ENCODE measurements at regions not wholly inside any gene's neighbourhood (a gene's known extent, or its start where the extent isn't known, plus 50 kb on each side); places are given as distances from the start of the nearest gene placed in this dataset.

DNA sequence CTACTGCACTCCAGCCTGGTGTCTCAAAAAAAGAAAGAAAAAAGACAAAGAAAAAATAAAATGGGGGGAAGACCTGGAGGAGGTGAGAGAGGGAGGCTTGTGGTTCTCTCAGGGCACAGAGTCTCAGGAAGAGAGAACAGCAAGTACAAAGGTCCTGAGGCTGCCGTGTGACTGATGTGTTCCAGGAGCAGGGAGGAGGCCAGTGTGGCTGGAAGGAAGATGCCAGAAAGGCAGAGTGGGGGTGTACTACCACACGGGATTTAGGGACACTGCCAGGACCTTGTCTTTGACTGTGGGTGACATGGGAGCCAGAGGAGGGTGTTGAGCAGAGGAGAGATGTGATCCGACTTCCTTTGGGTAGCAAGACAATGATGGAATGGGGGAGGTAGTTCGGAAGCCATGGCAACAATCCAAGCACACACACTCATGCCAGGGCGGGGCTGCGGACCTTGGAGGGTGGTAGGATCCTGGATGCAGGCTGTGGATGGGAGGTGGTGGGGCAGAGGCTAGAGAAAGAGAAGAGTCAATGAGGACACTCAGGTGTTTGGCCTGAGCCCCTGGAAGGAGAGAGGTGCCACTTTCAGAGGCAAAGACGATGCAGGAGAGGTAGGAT, 136.4 kb upstream of the PTPN1 start:
- ChIA-PET CTCF (no interaction called here), POLR2A (no interaction called here)
- Mint-ChIP-seq H3K4me1 (ENCODE audit: low read depth) (peaks cover 4% of the 10 kb centered on the region), H3K36me3 (ENCODE audit: low read depth) (no peaks in the 10 kb centered on the region), H3K27me3 (no peaks in the 10 kb centered on the region), H3K27ac (no peak overlapping the region), H3K9me3 (no peaks in the 10 kb centered on the region), H3K4me3 (no peak overlapping the region)
- DNase-seq (no peak), ATAC-seq (no peak)
- TF ChIP-seq, protein P1, sequence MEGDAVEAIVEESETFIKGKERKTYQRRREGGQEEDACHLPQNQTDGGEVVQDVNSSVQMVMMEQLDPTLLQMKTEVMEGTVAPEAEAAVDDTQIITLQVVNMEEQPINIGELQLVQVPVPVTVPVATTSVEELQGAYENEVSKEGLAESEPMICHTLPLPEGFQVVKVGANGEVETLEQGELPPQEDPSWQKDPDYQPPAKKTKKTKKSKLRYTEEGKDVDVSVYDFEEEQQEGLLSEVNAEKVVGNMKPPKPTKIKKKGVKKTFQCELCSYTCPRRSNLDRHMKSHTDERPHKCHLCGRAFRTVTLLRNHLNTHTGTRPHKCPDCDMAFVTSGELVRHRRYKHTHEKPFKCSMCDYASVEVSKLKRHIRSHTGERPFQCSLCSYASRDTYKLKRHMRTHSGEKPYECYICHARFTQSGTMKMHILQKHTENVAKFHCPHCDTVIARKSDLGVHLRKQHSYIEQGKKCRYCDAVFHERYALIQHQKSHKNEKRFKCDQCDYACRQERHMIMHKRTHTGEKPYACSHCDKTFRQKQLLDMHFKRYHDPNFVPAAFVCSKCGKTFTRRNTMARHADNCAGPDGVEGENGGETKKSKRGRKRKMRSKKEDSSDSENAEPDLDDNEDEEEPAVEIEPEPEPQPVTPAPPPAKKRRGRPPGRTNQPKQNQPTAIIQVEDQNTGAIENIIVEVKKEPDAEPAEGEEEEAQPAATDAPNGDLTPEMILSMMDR (IDR thresholded peaks at IDR 0.05): no peak
- intact Hi-C loops (cut with micrococcal nuclease): no loop called here

DNA sequence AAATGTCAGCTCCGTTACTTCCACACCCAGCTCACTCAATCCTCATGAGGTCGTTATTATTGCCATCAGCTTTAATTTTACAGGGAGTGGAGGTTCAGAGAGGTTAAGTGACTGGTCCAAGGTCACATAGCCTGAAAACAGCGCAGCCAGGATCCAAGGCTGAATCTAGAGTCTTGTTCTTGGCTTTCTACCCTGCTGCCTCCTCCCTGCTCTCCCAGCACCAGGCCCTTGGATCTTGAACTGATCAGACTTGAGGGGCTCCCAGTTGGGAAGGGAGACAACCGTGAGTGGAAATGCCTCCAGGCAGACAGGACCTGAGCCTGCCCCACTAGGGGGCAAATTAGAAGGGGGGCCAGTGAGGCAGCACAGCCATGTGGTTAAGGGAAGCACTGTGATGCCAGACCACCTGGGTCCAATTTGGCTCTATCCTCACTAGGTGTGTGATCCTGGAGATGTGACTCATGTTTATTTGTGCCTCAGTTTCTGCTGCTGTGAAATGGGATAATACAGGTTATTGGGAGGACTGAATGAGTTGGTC, 135.6 kb upstream of the PTPN1 start:
- POLR2A ChIA-PET: no interaction called here
- CTCF ChIA-PET: no interaction called here
- H3K4me3 Mint-ChIP-seq: no peak overlapping the region
- TF ChIP-seq, protein P1 (IDR thresholded peaks at IDR 0.05): no peak
- no peaks in the 10 kb centered on the region for H3K9me3 Mint-ChIP-seq
- H3K4me1 Mint-ChIP-seq (ENCODE audit: low read depth): peaks cover 4% of the 10 kb centered on the region
- ATAC-seq (no peak), DNase-seq (no peak)
- intact Hi-C loops (cut with micrococcal nuclease): no loop called here
- no peaks in the 10 kb centered on the region for H3K36me3 Mint-ChIP-seq (ENCODE audit: low read depth)
- no peaks in the 10 kb centered on the region for H3K27me3 Mint-ChIP-seq
- H3K27ac Mint-ChIP-seq: no peak overlapping the region

DNA sequence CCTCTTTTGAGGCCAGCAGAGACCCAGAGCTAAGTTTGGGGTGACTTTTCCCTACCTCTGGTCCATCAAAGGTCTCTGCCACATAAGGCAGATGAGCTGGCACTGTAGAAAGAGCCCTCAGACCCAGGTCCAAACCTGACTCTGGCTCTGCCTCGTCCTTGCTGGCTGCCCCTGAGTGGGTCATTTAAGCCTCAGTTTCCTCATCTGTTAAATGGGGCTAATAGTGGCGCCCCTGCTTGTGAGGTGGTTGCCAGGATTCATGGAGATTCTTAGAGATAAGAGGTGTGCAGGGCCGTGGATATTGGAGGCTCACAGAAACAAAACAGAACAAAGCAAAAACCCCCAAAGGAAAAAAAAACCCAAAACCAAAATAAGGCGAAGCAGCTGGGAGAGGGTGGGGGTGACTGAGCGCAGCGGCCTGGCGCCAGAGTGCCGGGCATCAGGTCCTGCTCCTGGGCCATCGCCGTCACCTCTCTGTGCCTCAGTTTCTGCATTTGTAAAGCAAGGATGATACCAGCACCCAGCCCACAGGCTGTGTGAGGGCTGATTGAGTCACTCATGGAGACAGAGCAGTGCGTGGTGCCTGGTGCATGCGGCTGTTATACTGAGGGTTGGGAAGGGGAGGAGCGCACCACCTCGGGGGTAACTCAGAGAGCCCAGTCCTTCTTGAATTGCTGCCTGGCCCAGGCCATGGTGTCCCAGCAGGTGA, 133.8 kb upstream of the PTPN1 start:
- Mint-ChIP-seq H3K36me3 (ENCODE audit: low read depth) (no peaks in the 10 kb centered on the region), H3K27ac (no peak overlapping the region), H3K27me3 (no peaks in the 10 kb centered on the region), H3K4me1 (ENCODE audit: low read depth) (peaks cover 7% of the 10 kb centered on the region), H3K9me3 (no peaks in the 10 kb centered on the region), H3K4me3 (no peak overlapping the region)
- ChIA-PET POLR2A (no interaction called here), CTCF (no interaction called here)
- DNase-seq: no peak
- intact Hi-C loops (cut with micrococcal nuclease): no loop called here
- TF ChIP-seq, protein P1 (IDR thresholded peaks at IDR 0.05): no peak
- peak; percentile 24 for ATAC-seq

DNA sequence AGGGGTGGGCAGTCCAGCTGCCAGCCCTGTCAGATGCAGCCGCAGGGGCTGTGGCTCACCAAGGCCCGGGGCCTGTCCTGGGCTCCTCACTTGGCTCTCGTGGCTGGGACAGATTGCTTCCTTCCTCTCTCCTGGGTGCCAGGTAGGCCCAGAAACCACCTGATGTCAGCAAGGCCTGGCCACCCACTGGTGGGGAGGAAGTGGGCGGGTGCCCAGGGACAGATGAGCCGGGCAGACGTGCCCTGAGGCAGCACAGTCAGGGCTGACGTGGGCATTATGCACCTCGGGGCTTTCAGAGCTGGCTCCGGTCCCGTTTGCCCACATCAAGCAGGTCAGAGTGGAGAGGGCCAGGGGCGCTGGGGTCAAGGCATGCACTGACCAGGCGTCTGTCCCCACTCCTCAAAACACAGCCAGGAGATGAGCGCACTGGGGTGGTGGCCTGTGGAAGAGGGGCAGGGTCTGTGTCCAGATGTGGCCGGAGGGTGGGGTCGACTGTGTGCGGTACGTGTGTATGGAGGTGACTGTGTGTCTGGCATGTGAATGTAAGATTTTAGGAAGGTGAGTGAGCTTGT, 133.2 kb upstream of the PTPN1 start:
- Mint-ChIP-seq H3K4me3 (no peak overlapping the region), H3K9me3 (no peaks in the 10 kb centered on the region), H3K4me1 (ENCODE audit: low read depth) (peaks cover 13% of the 10 kb centered on the region), H3K27me3 (no peaks in the 10 kb centered on the region), H3K36me3 (ENCODE audit: low read depth) (no peaks in the 10 kb centered on the region), H3K27ac (peak overlapping the region; percentile 44)
- TF ChIP-seq, protein P1 (IDR thresholded peaks at IDR 0.05): no peak
- intact Hi-C loops (cut with micrococcal nuclease): no loop called here
- ATAC-seq (peak; percentile 69), DNase-seq (peak; percentile 30)
- CTCF ChIA-PET: no interaction called here
- POLR2A ChIA-PET: no interaction called here
